H1 (cell line): ENCODE measurements at regions not wholly inside any gene's neighbourhood (a gene's known extent, or its start where the extent isn't known, plus 50 kb on each side); places are given as distances from the start of the nearest gene placed in this dataset.

Experiments
- RFX5 ChIP-seq: IDR thresholded peaks from 2 replicates; pipeline ENCODE4 v1.6.1; 2011; ENCODE audit warnings: low read depth, low read length, improper control_type of control experiment, borderline replicate concordance
- TBP ChIP-seq: IDR thresholded peaks from 2 replicates; pipeline ENCODE4 v1.6.1; 2011; ENCODE audit warnings: low read depth, low read length, improper control_type of control experiment
- TF ChIP-seq, protein P1 (sequence below): fragments of 300-600 bp; sonication (generic); IDR thresholded peaks from 2 replicates; pipeline ENCODE4 v1.7.1; 2012; ENCODE audit warnings: low read length, moderate library complexity, mild to moderate bottlenecking, inconsistent platforms; ENCODE audit not compliant: insufficient replicate concordance
- TF ChIP-seq, protein P2 (sequence below): IDR thresholded peaks from 2 replicates; pipeline ENCODE4 v1.6.1; 2012; ENCODE audit warnings: inconsistent platforms
- TF ChIP-seq, protein P3 (sequence below): IDR thresholded peaks from 2 replicates; pipeline ENCODE4 v1.6.1; 2012; ENCODE audit warnings: low read length, inconsistent platforms

DNA sequence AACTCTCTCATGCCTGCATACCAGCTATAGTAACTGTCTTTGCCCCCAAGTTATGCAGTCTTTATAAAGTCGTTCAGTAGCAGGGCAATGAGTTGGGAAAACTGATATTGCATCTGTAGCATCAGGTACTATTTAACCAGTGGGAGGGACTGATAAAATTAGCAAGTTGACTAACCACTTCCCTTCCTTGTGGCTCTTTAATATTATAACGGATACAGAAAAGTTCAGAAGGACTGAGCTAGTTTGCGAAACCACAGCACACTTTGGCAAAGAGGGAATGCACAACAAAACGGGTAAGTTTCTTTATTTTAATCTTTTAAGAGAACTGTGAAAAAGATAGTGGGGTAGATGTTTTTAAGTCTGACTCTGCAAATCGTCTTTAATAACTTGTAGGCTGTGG lies 205.3 kb upstream of the HDAC9 start (continued):
- TF ChIP-seq, protein P1, sequence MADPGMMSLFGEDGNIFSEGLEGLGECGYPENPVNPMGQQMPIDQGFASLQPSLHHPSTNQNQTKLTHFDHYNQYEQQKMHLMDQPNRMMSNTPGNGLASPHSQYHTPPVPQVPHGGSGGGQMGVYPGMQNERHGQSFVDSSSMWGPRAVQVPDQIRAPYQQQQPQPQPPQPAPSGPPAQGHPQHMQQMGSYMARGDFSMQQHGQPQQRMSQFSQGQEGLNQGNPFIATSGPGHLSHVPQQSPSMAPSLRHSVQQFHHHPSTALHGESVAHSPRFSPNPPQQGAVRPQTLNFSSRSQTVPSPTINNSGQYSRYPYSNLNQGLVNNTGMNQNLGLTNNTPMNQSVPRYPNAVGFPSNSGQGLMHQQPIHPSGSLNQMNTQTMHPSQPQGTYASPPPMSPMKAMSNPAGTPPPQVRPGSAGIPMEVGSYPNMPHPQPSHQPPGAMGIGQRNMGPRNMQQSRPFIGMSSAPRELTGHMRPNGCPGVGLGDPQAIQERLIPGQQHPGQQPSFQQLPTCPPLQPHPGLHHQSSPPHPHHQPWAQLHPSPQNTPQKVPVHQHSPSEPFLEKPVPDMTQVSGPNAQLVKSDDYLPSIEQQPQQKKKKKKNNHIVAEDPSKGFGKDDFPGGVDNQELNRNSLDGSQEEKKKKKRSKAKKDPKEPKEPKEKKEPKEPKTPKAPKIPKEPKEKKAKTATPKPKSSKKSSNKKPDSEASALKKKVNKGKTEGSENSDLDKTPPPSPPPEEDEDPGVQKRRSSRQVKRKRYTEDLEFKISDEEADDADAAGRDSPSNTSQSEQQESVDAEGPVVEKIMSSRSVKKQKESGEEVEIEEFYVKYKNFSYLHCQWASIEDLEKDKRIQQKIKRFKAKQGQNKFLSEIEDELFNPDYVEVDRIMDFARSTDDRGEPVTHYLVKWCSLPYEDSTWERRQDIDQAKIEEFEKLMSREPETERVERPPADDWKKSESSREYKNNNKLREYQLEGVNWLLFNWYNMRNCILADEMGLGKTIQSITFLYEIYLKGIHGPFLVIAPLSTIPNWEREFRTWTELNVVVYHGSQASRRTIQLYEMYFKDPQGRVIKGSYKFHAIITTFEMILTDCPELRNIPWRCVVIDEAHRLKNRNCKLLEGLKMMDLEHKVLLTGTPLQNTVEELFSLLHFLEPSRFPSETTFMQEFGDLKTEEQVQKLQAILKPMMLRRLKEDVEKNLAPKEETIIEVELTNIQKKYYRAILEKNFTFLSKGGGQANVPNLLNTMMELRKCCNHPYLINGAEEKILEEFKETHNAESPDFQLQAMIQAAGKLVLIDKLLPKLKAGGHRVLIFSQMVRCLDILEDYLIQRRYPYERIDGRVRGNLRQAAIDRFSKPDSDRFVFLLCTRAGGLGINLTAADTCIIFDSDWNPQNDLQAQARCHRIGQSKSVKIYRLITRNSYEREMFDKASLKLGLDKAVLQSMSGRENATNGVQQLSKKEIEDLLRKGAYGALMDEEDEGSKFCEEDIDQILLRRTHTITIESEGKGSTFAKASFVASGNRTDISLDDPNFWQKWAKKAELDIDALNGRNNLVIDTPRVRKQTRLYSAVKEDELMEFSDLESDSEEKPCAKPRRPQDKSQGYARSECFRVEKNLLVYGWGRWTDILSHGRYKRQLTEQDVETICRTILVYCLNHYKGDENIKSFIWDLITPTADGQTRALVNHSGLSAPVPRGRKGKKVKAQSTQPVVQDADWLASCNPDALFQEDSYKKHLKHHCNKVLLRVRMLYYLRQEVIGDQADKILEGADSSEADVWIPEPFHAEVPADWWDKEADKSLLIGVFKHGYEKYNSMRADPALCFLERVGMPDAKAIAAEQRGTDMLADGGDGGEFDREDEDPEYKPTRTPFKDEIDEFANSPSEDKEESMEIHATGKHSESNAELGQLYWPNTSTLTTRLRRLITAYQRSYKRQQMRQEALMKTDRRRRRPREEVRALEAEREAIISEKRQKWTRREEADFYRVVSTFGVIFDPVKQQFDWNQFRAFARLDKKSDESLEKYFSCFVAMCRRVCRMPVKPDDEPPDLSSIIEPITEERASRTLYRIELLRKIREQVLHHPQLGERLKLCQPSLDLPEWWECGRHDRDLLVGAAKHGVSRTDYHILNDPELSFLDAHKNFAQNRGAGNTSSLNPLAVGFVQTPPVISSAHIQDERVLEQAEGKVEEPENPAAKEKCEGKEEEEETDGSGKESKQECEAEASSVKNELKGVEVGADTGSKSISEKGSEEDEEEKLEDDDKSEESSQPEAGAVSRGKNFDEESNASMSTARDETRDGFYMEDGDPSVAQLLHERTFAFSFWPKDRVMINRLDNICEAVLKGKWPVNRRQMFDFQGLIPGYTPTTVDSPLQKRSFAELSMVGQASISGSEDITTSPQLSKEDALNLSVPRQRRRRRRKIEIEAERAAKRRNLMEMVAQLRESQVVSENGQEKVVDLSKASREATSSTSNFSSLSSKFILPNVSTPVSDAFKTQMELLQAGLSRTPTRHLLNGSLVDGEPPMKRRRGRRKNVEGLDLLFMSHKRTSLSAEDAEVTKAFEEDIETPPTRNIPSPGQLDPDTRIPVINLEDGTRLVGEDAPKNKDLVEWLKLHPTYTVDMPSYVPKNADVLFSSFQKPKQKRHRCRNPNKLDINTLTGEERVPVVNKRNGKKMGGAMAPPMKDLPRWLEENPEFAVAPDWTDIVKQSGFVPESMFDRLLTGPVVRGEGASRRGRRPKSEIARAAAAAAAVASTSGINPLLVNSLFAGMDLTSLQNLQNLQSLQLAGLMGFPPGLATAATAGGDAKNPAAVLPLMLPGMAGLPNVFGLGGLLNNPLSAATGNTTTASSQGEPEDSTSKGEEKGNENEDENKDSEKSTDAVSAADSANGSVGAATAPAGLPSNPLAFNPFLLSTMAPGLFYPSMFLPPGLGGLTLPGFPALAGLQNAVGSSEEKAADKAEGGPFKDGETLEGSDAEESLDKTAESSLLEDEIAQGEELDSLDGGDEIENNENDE: no peak
- TF ChIP-seq, protein P2, sequence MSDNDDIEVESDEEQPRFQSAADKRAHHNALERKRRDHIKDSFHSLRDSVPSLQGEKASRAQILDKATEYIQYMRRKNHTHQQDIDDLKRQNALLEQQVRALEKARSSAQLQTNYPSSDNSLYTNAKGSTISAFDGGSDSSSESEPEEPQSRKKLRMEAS: no peak
- TF ChIP-seq RFX5: no peak
- TF ChIP-seq, protein P3, sequence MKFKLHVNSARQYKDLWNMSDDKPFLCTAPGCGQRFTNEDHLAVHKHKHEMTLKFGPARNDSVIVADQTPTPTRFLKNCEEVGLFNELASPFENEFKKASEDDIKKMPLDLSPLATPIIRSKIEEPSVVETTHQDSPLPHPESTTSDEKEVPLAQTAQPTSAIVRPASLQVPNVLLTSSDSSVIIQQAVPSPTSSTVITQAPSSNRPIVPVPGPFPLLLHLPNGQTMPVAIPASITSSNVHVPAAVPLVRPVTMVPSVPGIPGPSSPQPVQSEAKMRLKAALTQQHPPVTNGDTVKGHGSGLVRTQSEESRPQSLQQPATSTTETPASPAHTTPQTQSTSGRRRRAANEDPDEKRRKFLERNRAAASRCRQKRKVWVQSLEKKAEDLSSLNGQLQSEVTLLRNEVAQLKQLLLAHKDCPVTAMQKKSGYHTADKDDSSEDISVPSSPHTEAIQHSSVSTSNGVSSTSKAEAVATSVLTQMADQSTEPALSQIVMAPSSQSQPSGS: no peak
- TF ChIP-seq TBP: no peak
- TF ChIP-seq, all 59 proteins: peak for 0
